Ecto neural progenitor cell (in vitro differentiated cells): ENCODE measurements at regions not wholly inside any gene's neighbourhood (a gene's known extent, or its start where the extent isn't known, plus 50 kb on each side); places are given as distances from the start of the nearest gene placed in this dataset.

ENCODE experiments used
- DNase-seq: peaks from one replicate; pipeline ENCODE4 v3.0.0-alpha.2; 2018; ENCODE audit warnings: low spot score

DNA sequence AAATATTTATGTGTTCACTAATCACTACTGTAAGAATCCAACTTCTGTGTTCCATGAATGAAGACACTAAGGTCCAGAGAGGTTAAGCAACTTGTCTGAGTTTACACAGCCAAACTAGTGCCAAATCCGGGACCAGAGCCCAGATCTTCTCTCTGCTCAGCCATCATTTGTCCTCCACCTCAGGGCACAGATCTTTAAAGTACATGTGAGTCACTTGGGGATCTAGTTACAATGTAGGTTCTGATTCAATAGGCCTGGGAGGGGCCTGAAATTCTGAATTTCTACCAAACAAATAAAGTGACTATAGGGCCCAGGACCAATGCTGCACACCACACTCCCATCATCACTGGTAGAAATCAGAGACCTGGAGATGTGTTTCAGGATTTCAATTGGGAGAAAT, 162.9 kb downstream of the GXYLT1 start:
- DNase-seq = no peak

DNA sequence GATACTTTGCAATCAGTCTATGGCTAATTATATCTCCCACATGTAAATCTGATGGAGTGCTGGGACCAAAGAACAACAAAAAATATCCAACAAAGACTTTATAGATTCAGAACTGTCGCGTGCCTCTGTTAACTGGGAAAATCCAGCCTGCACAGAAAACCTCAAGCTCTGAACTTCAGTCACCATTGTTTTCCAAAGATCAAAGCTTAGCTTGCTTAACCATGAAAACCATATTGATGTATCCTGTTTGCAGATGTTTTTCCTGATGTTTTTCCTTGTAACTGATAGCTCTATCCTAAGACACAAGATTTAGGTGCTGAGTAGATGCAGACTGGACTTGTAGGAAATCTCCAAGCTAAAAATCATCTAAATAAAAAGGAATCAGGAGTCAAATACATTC, 163.7 kb downstream of the GXYLT1 start:
- DNase-seq = no peak

DNA sequence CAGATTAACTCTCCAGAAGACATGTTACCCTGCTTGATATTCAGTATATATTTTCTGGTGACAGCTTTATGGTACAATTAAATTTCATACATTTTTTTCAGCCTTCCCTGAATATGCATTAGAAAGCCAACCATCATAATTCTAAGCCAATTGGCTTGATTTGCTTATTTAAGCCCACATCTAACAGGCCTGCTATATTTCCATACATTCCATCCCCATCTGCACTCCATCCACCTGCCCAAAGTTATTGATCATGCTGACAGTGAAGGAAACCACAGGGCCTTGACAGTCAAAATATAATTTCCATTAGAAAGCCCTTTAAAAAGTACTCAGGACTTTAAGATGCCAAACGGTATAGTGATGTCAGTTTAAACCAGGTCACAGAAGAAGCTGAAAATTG, 164.3 kb downstream of the GXYLT1 start:
- DNase-seq = no peak

- no peak for DNase-seq
Observed at GRCh38 chr12:41979574-41979973, 165.1 kb downstream of the GXYLT1 start.

- DNase-seq = no peak
Observed at GRCh38 chr12:41972598-41972997, 172.1 kb downstream of the GXYLT1 start.

DNA sequence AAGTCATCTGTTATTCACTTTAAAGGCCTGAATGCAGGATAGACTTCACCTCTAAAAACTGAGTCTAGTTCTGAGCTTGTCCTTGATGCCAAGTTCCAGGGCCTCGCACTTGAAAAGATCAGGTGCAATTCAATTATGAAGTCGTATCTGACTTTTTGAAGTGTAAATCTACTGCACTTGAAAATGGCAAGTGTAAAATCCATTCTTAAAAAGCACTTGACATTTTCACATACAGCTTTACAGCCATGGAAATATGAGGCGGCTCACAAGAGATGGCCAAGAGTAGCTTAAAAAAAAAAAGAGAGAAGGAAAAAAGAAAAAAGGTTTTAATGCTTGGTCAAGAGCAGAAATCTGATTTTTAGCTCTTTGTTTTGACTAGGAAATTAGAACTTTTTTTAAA, 172.5 kb downstream of the GXYLT1 start:
- no peak for DNase-seq

GRCh38 chr12:41970744-41971143, 173.9 kb downstream of the GXYLT1 start:
- DNase-seq = no peak

- DNase-seq = no peak
Observed at GRCh38 chr12:41968599-41968998, 176.1 kb downstream of the GXYLT1 start.

DNA sequence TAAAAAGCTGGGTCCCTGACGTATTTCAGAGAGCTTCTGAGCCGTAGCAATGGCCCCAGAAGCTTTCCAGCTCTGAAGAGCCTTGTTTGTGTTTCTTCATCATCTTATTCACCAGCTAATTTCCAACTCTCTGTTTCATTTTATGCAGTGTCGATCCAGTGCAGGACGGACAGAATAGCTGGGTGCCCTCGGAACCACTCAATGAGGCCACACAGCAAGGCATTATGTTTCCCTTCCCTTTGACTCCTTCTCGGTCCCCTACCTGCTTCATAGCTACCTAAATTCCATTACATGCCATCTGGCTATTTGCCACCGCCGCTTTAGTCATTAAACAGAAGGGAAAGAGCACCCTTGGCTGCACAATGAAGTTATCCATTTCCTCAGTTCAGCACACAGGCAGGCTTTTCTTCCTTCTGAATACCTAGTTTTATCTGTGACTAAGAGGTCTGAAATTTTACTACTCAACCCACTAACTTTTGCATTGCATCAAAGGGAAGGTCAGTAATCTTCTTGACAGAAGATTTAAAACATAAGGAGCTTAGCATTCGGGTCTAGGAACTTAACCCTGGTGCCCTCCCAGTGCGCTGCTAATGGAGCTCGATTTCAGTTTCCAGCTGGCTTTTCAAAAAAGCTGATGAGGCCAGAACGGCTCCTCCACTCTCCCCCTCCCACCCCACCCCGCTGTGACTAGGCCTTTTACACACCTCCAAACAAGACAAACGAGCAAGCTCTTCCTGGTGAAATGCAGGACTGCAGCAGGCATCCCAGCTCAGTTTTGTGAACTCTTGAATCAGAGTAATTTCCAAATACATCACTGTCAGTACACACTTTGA, 176.8 kb downstream of the GXYLT1 start:
- DNase-seq = peak; percentile 90

DNA sequence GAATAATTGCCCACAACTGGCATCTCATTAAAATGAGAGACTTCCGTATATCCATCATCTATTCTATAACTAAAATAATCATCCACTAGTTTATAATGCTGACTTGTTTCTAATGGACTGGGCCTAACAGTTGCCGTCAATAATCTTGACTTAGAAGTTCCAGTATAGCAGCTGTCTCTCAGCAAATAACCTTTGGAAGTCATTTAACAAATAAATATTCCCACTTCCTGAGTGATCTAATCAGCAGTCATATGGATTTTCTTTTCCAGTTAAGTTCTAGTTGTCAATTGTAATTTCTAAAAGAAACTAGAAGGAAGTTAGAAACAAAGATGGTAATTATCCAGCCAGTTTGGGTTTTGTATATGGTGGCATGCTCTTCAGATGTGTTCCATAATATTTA, 177.8 kb downstream of the GXYLT1 start:
- DNase-seq = no peak

DNA sequence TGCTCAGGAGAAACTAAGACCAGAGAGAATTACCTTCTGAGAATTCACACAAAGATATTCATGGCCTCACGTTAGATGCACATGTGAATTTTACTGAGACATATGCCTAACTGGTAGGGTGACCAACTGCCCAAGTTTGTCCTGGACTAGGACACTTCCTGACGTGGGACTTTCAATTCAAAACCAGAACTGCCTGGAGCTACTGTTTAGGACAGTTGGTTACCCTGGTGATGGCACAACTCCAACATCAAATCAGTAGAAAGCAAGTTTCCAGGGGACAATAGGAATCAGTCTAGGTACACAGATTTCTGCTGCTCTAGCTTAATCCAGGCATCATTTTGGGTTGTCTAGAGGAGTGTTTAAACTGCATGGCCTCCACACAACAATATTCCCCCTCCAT, 178.7 kb downstream of the GXYLT1 start:
- no peak for DNase-seq

DNA sequence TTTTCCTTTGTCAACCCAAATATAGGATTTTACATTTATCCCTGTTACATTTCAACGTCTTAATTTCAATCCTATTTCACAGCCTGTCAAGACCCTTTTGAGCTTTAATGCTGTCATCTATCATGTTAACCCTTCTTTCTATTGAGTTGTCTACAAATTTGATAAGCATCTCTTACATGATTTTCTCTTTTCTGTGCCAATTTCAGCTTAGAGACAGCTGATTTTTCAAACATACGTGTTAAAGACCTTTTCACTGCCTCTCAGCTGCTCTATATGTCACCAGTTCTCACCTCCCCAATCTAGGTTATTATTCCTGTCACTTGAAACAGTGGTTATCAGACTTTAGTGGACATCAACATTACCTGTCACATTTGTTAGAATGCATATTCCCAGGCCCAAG, 181.3 kb downstream of the GXYLT1 start:
- no peak for DNase-seq

DNA sequence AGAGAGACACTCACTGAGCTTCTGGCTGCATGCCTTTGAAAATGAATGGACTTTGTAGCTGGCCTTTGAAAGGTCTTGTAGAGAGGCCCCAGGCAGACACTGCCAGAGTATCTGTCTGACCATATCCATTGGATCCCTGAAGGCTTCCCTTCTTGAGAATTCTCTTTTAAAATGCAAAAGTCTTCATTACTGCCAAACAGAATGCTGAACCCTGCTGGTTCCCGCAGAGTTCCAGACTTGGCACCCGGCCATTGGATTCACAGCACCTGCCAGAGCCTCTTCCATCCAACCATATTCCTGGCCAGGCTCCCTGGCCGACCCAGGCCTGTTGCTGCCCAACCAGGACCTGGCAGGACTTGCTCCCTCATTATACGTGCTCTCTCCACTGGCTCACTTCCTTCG, 182.5 kb downstream of the GXYLT1 start:
- no peak for DNase-seq

GRCh38 chr12:41959271-41959670, 185.4 kb downstream of the GXYLT1 start:
- no peak for DNase-seq

GRCh38 chr12:41956353-41956752, 188.3 kb downstream of the GXYLT1 start:
- no peak for DNase-seq

DNA sequence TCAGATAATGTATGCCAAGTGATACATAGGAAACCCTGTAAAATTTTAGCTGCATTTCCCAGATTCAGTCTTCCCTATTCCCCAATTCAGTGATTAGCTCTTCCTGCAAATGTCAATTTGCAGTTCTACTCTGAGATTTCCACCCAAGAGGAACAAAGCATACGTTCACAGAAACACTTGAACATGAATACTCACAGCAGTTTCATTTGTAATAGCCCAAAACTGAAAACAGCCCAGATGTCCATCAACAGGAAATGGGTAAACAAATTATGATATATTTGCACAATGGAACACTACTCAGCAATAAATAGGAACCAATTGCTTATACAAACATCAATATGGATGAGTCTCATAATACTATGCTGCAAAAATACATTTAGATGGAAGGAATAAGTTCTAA, 194.2 kb downstream of the GXYLT1 start:
- no peak for DNase-seq

- no peak for DNase-seq
Observed at GRCh38 chr12:41946106-41946505, 198.6 kb downstream of the GXYLT1 start.

- no peak for DNase-seq
Observed at GRCh38 chr12:41944216-41944615, 200.5 kb downstream of the GXYLT1 start.

DNA sequence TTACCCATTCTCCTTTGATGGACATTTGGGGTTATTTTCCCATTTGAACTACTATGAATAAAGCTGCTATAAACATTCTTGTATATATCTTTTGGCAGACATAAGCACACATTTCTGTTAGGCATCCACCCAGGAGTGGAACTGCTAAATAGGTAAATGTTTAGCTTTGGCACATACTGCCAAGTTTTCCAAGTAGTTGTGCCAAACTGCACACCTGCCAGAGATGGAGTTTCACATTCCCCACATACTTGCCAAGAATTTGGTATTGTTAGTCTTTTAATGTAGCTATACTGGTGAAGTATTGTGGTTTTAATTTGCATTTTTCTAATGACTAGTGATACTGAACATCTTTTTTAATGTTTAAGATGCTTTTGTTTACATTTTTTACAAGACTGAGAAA, 201.0 kb downstream of the GXYLT1 start:
- no peak for DNase-seq

DNA sequence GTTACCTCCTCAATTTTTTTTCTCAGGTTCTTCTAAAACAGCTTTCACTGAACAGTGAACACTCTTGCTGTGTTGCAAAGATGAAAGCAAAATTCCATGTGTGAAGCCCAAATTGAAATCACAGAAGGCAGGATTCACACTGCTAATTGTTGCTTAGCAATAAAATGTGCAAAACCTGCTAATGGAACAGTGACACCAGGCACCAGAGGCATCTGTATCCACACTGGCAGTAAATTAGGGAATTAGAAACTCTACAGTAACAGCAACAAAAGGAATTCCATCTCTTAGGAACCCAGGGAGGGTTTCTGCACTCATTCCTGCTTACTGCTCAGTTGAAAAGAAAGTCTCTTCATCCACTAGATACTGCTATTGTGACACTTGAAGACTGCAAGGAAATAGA, 202.3 kb downstream of the GXYLT1 start:
- DNase-seq = no peak

GRCh38 chr12:41941079-41941478, 203.6 kb downstream of the GXYLT1 start:
- DNase-seq = no peak

DNA sequence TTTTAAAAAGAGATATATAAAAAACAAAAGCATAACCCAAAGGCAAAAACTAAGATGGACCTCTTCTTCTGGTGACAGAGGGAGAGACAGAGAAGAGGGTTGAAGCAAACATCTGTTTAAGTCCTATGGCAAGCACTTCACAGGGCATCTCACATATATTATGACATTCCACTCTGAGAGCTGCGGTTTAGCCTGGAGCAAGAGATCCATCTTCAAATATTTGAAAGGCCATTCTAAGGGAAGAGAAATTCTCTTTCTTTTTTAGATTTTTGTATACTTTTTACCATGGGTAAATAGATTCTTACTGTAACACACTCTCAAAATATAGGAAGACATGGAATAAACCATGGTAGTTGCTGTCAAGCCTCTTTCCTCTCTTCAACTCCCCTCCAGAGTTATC, 204.1 kb downstream of the GXYLT1 start:
- no peak for DNase-seq

GRCh38 chr12:41936333-41936732, 208.3 kb downstream of the GXYLT1 start:
- DNase-seq = no peak

DNA sequence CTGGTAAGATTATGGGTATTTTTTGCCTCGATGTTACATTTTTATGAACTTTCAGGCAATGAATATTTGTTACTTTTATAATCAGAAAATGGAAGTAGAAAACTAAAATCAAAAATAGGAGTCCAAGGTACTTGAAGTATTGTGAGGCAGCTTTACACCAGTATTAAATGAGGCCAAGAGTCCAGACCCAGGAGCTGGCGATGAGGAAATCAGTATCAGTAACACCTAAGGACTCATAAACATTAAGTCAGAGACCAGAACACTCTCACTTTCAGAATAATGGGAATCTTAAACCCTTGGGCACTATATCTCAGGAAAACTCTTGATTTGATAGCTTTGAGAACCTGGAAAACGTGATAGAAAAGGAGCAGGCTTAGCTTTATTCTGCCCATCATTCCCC, 208.8 kb downstream of the GXYLT1 start:
- DNase-seq = no peak
